ENCODE measurements at regions not wholly inside any gene's neighbourhood (a gene's known extent, or its start where the extent isn't known, plus 50 kb on each side); places are given as distances from the start of the nearest gene placed in this dataset.

DNA sequence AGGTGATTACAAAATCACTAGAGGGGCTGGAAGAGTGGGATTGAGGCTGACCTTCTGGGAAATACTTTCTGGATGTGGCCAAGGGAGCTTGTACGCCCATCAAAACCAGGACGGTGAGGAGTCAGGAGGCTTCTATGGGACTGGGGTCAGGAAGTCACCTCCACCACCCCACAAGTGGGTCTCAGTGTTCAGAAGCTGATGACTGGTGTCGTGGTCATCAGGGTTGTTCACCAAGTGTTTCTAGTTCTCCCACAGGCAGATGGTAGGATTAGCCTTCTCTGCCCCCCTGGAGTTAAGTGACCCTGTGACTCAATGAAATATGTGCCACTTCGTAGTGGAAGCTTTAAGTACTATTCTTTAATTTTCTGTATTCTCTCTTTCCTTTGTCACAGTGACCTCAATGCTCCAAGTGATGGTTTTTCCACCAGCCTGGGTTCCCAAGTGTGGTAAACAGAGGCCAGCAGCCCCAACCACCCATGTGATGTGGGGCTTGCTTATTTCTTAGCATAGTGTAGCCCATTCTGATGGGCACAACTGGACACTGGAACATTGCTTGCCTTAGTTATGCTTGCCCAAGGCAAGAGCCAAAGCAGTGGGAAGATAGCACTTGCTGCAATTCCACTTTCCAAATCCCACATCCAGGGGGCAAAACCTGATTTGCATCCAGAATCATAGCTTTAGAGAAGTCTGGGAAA is 258.8 kb downstream of the CYP26B1 start:
- DNase-seq, result peak; percentile 50

DNA sequence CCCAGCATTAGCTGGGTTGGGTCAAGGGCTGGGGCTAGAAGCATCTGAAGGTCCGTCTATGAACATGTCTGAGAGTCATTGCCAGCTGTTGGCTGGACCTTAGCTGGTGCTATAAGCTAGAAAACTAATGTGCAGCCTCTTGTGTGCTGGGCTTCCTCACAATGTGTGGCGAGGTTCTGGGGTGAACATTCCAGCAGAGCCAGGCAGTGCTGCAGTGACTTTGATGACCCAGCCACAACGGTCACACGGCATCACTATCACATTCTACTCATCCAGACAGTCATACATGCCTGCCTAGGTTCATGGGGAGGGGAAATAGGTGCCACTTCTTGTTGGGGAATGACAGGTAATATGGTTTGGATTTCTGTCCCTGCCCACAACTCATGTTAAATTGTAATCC is 260.5 kb downstream of the CYP26B1 start:
- DNase-seq, result no peak

DNA sequence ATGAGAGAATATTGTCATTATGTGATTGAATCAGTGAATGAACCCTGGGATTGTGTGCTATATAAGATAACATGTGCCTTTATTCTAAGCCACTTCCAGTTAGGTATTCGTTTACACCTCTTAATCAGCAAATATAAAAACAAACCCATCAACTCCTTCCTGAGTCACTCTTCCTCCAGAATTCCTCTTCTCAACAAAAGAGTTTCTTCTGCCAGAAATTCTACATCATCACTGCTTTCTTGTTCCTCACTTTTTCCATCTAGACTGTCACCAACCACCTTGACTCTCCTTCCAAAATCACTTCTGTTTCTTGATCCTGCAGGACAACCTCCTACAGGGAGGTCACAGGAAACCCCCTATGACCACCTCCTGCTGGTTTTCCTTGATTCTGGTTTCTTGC is 261.4 kb downstream of the CYP26B1 start:
- DNase-seq, result no peak

DNA sequence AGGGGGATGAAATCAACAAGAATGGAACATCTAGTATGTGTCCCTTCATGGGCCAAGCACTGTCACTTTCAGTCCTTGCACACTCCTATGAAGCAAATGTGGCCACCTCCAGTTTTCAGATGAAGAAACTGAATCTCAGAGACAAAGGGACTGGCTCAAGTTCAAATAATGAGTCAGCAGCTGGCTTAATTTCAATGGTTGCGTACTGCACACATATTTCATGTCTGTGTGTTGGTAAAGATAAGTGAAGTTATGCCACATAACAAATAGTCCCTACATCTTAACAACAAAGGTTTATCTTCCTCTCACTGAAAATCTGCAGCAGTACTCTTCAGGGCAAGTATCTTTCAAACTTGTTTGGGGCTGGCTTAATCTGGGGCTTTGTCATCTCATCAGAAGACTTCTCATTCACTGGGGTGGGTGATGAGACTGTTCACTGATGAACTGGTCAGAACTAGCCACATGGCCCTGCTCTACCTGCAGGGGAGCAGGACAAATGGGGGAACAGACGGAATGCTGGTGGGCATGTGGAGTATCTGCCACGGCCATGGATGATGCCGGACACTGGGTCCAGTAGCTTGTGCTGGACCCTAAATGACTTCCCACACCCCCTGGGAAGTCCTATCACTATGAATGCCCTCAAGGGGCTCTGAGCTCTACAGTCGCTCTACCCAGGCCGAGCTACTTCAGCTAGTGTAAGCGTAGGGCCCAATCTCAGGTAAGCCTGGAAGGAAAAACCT is 263.2 kb downstream of the CYP26B1 start:
- DNase-seq, result peak; percentile 71

DNA sequence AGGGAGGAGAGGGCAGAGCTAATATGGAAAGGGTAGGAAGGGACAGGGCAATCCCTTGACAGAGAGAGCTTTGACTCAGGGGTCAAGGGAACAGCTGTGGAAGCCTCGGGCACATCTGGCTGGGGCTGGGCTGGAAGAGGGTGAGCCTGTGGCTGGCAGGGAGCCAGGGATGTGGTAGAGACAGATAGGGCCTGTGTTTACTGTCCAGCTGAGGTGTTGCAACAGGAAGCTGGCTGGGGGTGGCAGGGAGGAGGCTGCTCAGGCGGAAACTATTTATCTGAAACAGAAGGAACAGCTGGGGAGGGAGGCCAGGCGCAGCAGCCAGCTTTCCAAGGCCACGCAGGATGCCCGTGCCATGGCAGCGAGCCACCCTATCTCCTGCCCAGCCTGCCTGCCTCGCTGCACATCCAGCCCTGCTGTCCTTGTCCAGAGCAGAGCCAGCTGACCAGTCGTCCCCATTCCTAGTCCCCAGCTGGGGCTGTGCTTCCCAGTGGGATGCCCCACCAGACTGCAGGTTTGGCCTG is 264.7 kb downstream of the CYP26B1 start:
- DNase-seq, result peak; percentile 86

DNA sequence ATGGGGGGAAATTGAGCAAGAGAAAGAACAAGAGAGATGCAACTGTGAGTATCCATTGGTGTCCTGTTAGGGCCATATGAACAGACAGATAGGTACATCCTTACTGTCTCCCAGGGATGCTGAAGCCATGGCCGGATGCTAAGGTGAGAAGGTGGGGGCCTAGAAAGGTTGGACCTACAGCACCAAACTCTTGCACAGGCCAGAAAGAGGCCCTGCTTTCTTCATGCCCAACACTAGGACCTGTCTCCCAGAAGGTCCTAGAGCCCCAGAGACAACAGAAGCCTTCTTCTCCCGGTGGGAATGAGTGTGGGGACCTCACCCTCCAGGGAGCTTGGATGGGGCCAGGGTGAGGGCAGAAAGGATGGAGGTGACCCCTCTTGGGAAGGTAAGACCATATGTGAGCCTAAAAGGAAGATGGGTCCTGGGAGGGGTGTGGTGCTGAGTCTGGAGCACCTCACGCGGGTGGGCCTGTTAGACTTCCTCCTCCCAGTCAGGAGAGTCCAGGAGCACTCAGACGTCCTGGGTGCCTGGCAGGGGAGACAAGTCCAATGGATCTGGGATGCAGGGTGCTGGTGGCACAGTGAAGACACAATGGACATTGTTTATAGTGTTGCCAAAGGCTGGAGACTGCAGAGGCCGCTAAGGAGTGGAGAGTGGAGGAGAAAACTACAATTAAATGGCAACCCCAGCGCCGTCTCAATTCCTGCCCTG is 265.3 kb downstream of the CYP26B1 start:
- DNase-seq, result no peak

DNA sequence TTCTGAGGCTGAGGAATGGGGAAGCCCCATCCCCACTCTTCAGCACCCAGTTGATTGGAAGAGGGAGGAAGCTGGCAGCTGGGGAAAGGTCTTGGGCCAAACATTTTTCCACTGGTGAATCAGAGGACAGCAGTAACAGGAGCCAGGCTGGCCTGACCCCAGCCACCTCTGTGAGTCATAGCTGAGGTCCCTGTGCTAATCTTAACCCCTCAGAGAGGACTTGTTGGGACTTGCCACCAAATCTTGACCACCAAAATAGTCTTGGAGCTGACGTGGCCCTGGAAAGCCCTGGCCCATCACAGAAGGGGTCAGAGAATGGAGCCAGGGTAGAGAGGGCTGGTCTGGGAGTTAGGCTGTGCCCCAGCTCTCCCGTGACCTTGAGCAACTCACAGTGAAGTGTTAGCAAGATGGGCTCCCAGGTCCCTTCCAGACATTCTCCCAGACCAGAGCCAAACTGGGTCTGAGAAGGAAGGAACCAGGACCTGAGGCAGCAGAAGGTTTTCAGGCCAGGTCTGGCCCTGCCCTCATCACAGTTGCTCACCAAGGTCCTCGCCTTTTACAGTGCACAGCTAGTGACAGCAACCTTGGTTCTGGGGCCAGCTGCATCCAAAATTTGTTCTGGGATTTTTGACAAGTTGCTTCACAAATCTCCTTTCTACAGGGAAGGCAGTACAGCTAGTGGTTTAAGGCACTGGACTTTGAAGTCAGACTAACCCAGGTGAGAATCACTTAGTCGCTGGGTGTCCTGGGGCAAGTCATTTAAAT is 266.6 kb downstream of the CYP26B1 start:
- DNase-seq, result peak; percentile 47

DNA sequence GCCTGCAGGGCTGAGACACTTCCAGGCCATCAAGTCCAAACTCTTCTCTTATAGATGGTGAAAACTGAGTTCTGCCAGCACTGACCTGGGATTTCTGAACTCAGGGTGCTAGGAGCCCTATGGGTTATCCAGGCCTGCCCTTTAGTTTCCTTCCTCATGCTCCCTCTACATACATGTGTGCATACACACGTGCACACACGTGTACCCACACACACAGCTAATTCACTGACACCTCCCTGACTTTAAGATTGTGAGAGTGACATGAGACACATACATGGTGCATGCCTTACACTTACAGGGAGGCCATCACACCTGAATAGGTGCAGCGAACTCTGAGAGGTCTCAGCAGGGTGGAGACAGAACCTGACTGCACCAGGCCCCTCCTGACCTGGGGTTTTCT is 267.4 kb downstream of the CYP26B1 start:
- no peak for DNase-seq

DNA sequence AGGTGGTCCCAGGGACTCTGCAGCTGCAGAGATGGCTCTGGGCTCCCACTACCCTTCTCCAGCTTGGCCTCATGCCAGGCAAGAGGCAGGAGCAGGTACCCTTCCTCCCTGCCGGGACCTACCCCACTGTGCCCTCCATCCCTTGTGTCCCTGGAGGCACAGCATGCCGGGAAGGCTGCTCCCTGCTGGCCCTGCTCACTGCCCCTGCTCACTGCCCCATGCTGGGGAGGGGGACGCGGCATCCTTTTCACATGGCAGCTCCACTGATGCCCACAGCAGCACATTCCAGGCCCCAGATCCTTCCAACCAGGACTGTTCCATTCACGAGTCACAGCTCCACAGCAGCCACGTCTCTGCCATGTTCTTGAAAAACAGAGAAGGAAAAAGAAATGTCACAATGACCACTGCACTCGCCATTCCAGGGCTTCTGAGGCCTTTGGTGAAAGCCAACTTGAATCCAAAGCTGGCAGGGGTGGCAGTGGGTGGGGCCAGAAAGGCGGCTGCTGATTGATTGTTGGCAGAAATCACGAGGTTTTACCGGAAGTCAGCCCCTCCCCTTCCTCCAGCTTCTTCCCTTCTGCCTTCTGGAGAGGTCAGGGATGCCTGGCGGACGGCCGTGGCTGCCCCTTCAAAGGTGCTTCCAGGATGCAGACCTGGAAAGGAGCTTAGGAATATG is 268.0 kb downstream of the CYP26B1 start:
- no peak for DNase-seq

DNA sequence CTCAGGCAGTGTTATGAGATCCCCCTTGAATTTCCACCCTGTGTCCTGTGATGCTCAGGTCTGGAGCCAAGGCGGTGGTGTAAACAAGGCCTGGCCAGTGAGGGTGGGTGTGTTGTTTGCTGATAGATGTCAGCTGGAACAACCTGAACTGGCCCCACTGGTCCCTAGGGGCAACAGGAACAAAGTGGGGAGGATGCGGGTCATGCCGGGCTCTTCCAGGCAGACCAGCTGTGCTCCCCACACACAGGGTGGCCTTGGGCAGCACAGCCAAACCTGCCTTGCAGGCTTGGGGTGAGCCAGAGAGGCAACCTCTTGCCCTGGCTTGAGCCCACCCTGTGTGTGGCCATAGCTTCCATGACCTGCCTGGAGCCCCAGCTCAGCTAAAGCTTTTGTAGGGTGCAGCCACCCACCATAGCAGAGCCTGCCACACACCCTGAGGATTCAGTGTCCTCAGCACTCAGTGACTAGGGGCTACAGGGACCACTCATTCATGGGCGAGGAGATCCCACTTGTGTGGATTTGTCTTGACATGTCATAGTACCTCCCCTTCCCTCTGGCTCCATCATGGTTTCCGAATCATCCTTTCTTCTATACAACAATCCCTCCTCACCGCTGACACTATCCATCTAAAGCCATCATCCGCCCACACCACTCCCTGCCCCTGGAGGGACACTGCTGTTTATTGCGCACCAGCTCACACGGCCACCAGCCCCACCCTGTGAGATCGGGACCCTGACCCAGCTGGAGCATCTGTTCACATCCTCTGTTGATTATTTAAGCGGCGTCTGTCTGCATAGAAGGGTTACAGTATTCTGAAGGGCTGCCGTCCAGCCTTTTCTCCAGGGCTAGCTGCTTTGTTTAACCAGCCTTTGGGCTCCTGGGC is 268.8 kb downstream of the CYP26B1 start:
- no peak for DNase-seq

DNA sequence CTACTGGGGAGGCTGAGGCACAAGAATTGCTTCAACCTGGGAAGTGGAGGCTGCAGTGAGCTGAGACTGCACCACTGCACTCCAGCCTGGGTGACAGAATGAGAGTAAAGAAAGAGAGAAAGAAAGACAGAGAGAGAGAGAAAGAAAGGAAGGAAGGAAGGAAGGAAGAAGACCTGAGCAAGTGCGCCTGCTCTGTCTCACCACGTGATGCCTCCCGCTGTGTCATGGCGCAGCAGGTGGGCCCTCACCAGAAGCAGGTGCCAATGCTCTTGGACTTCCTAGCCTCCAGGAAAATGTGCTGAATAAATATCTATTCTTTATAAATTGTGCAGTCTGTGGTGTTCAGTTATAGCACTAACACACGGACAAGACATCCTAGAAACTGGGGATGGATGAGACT is 270.0 kb downstream of the CYP26B1 start:
- DNase-seq, result no peak

DNA sequence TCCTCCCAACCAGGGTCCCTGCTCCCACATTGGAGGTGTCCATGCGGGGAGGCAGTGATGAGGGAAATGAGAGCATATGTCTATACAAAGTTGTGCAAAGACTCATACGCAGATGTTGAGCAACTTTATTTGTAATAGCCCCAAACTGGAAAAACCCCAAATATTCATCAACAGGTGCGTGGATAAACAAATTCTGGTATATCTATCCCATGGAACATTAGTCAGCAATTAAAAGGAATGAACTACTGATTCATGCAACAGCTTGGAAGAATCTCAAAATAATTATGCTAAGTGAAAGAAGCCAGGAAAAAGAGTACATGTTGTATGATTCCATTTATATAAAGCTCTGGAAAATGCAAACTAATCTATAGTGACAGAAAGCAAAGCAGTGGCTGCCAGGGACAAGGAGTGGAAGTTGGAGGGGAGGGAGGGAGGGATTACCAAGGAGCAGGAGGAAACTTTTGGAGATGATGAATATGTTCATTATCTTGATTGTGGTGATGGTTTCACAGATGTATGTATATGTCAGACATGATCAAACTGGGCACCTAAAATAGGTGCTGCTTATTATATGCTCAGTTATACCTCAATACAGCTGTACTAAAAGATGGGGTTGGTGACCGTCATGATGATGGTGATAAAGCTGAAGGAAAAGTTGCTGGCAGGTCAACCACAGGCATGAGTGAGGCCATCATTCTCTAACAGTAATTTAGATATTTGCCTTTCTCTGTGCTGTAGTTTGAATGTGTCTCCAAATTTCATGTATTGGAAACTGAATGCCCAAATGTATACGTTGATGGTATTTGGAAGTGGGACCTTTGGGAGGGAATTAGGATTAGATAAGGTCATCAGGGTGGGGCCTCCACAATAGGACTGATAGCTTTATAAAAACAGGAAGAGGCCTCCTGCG is 270.9 kb downstream of the CYP26B1 start:
- no peak for DNase-seq

DNA sequence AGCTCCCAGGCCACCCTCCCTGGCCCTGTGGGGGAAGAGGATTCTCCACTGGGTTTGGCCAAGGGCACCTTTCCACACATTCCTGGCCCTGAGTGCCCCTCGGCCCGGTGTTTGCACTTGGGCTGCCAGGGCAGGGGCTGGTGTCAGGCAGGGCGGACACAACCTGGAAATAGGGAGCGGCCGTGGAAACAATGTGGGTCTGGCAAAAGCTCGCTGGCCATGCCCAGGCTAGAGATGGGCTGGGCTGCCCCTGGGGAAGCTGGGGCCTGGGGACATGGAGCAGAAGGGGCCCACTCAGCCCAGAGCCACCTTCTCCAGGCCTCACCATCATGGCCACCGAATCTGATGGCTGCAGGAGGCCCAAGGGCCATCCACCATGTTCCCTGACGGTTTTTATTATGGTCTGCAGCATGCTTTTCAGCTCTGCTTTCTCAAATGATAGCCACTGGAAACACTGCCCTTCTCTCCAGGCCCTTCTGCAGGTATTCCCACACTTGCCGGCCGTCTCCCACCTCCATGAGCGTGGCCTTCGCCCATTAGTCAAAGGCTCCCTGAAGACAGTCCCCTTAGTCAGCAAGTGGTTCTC is 275.1 kb downstream of the CYP26B1 start:
- no peak for DNase-seq

DNA sequence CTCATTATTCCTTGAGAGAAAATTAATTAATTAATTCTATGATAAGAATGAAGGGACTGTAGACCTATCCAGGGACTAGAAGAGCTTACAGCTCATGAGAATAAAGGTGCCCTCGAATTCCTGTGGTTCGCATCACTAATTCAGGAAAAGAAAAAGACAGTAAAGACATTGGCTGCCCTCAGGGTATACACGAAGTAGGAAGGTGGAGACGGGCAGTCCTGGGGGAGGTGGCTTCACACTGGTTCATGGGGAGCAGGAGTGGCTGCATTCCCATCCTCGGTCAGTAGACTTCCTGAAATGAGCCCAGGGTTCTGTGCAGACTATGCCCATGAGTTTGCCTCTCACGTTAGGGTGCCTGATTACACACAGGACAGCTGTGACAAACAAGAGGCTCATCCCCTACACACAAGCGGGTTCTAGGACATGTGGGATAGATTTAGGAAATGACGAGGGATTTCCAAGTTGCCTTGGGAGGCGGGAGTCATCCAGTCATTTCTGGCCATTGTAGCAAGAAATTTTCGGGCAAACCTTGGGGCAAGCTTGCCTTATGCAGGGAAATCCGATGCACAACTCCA is 282.2 kb downstream of the CYP26B1 start:
- DNase-seq, result no peak

DNA sequence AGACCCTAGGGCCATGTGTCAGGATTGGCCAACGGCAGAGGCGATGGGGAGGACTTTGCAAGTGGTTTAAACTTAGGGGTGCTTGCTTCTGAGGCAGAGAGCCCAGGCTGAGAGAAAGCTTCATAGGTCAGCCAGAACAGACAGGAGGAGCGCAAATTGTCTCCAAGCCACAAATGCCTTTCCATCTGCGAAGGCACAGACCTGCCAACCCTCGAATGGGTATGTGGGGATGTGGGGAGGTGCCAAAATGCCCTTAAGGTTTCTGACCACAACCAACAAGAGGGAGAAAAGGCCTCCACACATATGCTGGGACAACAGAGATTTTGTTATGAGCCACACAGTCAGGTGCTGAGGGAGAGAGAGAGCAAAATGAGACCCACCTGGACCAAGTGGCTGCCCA is 283.6 kb downstream of the CYP26B1 start:
- no peak for DNase-seq

DNA sequence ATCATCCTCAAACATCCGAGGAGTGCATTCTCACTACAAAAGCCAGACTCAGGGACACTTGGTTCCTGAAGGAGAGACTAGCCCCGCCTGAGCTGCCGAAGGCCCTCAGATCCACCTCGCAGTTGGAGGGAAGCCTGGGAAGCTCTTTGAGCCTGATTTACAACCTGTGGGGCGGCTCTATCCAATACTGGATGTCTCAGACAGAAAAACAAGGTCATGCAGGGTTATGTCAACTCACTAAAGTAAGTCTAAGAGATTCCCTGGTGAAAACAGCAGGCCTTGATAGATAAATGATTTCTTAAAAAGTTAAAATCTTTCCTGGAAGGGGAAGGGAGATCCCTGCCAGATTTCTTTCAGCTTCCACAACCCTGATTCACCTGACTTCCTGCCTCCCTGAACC is 284.3 kb downstream of the CYP26B1 start:
- DNase-seq, result no peak

DNA sequence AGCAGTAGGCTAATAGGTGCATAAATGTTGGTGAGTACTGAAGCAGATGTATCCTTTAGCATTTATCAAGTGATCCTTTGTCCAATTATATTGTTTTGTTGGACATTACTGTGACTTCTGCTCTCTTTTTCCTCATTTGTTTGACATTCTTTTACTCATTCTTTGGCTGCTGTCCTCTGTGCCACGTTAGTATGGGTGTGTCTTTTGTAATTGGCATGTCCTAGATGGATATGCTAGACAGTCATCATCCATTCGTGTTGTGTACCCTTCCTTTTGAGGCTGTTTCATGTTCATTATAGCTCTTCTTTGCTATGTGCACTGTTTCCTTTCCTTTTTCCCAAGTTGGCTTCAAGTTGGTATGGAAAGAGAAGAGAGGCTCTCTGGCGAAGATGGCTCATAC is 284.7 kb downstream of the CYP26B1 start:
- DNase-seq, result no peak

DNA sequence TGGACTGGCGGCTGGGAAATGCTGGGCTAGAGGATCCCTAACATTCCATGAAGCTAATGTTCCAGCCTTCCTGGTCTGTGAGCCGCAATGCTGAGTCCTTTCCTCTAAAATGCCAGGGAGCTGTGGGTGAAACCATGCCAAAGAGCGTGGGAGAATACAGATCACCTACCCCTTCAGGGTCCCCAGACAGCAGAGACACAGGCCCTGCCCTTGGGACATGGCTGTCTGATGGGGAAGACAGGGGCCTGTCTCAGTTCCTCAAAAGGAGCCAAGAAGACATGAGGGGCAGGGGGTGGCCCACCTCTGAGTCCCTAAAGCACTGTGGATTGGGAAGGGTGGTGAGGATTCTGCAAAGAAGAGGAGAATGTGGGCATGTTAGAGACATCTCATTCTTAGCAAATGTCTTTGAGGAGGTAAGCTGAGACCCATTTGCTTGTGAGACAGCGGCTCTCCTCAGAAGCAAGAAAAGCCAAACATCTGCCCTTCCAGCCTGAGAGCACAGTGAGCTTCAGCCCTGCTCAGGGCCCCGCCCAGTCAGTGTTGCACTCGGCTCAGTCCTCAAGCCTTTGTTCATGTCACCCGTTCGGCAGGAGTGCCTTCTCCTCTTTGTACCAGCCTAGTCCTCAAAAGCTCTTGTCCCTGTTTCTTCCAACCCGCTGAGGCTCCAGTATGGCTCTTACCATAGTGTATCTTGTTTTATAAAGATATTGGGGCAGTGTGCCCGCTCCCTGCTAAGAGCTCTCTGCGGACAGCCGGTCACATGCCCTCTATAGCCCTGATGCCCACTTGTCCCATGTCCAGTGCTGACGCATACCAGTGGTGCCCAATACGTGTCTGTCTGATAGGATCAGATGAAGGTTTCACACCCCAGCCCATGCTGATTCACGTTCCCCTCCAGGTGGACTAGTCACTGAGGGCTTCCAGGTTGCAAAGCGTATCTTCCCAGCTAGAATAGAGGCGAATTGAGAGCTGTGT is 286.2 kb downstream of the CYP26B1 start:
- DNase-seq, result no peak

Measured in fibroblast of skin of abdomen (primary cell).